CD14-positive monocyte (primary cell): ENCODE measurements at regions not wholly inside any gene's neighbourhood (a gene's known extent, or its start where the extent isn't known, plus 50 kb on each side); places are given as distances from the start of the nearest gene placed in this dataset.

Source experiments
- DNase-seq, 3 donors: peaks; one replicate each; pipeline ENCODE4 v3.0.0-alpha.2; 2011 to 2022
- H2AFZ ChIP-seq: 2 replicates; pipeline ENCODE4 v1.6.0; 2012; ENCODE audit warnings: mild to moderate bottlenecking, low read depth, low read length, inconsistent platforms; ENCODE audit not compliant: insufficient read depth, poor library complexity, severe bottlenecking
- H3K27ac ChIP-seq, 2 donors: 1 replicate in 1 of 2; 2 replicates in 1 of 2; pipeline ENCODE4 v1.5.1; 2012 to 2013; ENCODE audit warnings: low read length in 2 of 2, control low read depth in 1 of 2, inconsistent platforms in 1 of 2, low read depth in 1 of 2, mild to moderate bottlenecking in 1 of 2
- H3K27me3 ChIP-seq, 2 donors: one replicate each; pipeline versions ENCODE4 v1.6.0 to v1.6.1; 2011 to 2013; ENCODE audit warnings: low read length in 2 of 2; ENCODE audit not compliant: control insufficient read depth in 2 of 2, insufficient read depth in 2 of 2
- H3K36me3 ChIP-seq, 2 donors: replicated peaks in 1 of 2; 1 replicate in 1 of 2; 2 replicates in 1 of 2; pipeline versions ENCODE4 v1.5.1 to v1.6.1; 2012 to 2013; ENCODE audit warnings: low read length in 2 of 2, control low read depth in 1 of 2, inconsistent platforms in 1 of 2, mild to moderate bottlenecking in 1 of 2; ENCODE audit not compliant: insufficient read depth in 2 of 2, control insufficient read depth in 1 of 2
- H3K4me1 ChIP-seq, 2 donors: 1 replicate in 1 of 2; 2 replicates in 1 of 2; pipeline versions ENCODE4 v1.5.1 to v1.6.1; 2012 to 2013; ENCODE audit warnings: low read length in 2 of 2, control low read depth in 1 of 2, inconsistent platforms in 1 of 2, mild to moderate bottlenecking in 1 of 2, moderate library complexity in 1 of 2; ENCODE audit not compliant: insufficient read depth in 2 of 2, control insufficient read depth in 1 of 2
- H3K4me2 ChIP-seq: replicated peaks from 2 replicates; pipeline ENCODE3; 2012; ENCODE audit warnings: low read length, moderate library complexity, mild to moderate bottlenecking; ENCODE audit not compliant: poor library complexity, severe bottlenecking; ENCODE audit errors: extremely low read depth
- H3K4me3 ChIP-seq, 3 experiments: fragments of 200-600 bp in 1 of 3; sonication (generic) in 1 of 3; replicated peaks in 1 of 3; 1 replicate in 2 of 3; 2 replicates in 1 of 3; pipeline ENCODE4 v1.5.1; 2011 to 2013; ENCODE audit warnings: low read length in 3 of 3, mild to moderate bottlenecking in 3 of 3, control low read depth in 2 of 3, low read depth in 2 of 3, inconsistent platforms in 1 of 3, moderate library complexity in 1 of 3
- H3K79me2 ChIP-seq: 2 replicates; pipeline ENCODE4 v1.6.0; 2012; ENCODE audit warnings: mild to moderate bottlenecking, control low read depth, inconsistent platforms, low read length, moderate library complexity; ENCODE audit not compliant: insufficient read depth
- H3K9ac ChIP-seq: 2 replicates; pipeline ENCODE4 v1.6.0; 2017; ENCODE audit warnings: low read length, mild to moderate bottlenecking; ENCODE audit not compliant: insufficient read depth, poor library complexity, severe bottlenecking
- H3K9me3 ChIP-seq, 2 donors: replicated peaks in 1 of 2; 1 replicate in 1 of 2; 2 replicates in 1 of 2; pipeline versions ENCODE4 v1.5.1 to v1.6.1; 2012 to 2013; ENCODE audit warnings: low read length in 2 of 2, control low read depth in 1 of 2; ENCODE audit not compliant: control insufficient read depth in 1 of 2, insufficient read depth in 1 of 2
- H4K20me1 ChIP-seq: 2 replicates; pipeline ENCODE4 v1.6.0; 2012; ENCODE audit warnings: mild to moderate bottlenecking, low read length, control low read depth, moderate library complexity; ENCODE audit not compliant: insufficient read depth
- H3K27ac Mint-ChIP-seq, 7 donors: one replicate each; pipeline ENCODE4 v1.8.0; 2020; ENCODE audit warnings: mild to moderate bottlenecking in 7 of 7, mixed read lengths in 7 of 7, moderate library complexity in 6 of 7, inconsistent platforms in 2 of 7
- H3K27me3 Mint-ChIP-seq, 3 donors: one replicate each; pipeline ENCODE4 v1.8.0; 2021 to 2022; ENCODE audit warnings: low read depth in 3 of 3, mild to moderate bottlenecking in 3 of 3, mixed read lengths in 3 of 3, moderate library complexity in 3 of 3, inconsistent platforms in 1 of 3
- H3K36me3 Mint-ChIP-seq, 2 donors: one replicate each; pipeline ENCODE4 v1.8.0; 2020; ENCODE audit warnings: mixed read lengths in 2 of 2, inconsistent platforms in 1 of 2, mild to moderate bottlenecking in 1 of 2
- H3K4me1 Mint-ChIP-seq: one replicate; pipeline ENCODE4 v1.8.0; 2020; ENCODE audit warnings: mild to moderate bottlenecking, mixed read lengths
- H3K4me3 Mint-ChIP-seq, 2 donors: one replicate each; pipeline ENCODE4 v1.8.0; 2020; ENCODE audit warnings: mild to moderate bottlenecking in 2 of 2, mixed read lengths in 2 of 2, moderate library complexity in 1 of 2
- H3K9me3 Mint-ChIP-seq, 7 donors: one replicate each; pipeline ENCODE4 v1.8.0; 2020 to 2022; ENCODE audit warnings: mixed read lengths in 7 of 7, mild to moderate bottlenecking in 6 of 7, moderate library complexity in 6 of 7, inconsistent platforms in 2 of 7
- WGBS: methylation state at CpG from one replicate; pipeline ENCODE4 v1.1.5; 2013; ENCODE audit warnings: missing lambda C conversion rate; ENCODE audit not compliant: insufficient coverage; 5-methylcytosine and 5-hydroxymethylcytosine counted together
- intact Hi-C, 2 donors: fragments of 100-400 bp; cut with micrococcal nuclease; formaldehyde crosslinking; loops; one replicate each; pipeline versions ENCODE4 v1.15.0 to v1.15.1; 2023
- TF ChIP-seq, protein P1 (sequence below): fragments of 200-600 bp; IDR thresholded peaks from one replicate; pipeline ENCODE4 v1.8.0; 2022; ENCODE audit warnings: antibody characterized with exemption, mild to moderate bottlenecking

DNA sequence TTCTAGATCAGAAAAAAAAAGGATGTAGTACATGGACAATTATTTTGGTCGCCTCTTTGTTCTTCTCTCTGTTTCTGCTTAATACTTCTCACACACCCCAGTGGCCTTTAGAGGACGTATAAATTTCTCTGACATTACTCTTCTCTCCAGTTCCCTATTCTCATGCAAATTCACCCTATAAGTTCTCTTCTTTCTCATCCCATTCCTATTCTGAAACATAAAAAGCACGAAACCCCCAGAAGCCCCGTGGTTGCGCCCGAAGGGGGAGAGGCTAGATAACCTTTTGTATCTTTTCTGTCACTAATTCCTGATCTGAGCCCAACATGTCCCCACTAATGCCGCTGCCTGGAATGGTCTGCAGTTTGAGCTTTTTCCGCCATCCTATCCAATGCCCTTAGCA, 136.9 kb downstream of the SKIDA1 start:
- Histone ChIP-seq H3K27me3 (no peaks in the 10 kb centered on the region), H3K9ac (no peak overlapping the region), H3K4me2 (no peak overlapping the region), H3K36me3 (no peaks in the 10 kb centered on the region), H3K4me1 (no peaks in the 10 kb centered on the region), H4K20me1 (no peaks in the 10 kb centered on the region), H3K79me2 (no peaks in the 10 kb centered on the region), H2AFZ (no peak overlapping the region), H3K9me3 (no peaks in the 10 kb centered on the region), H3K4me3 (no peak overlapping the region), H3K27ac (no peak overlapping the region)
- no peak for DNase-seq
- peaks cover 3 to 12% (median 4%) of the 10 kb centered on the region in 7 donors for H3K9me3 Mint-ChIP-seq
- H3K36me3 Mint-ChIP-seq: no peaks in the 10 kb centered on the region
- no peaks in the 10 kb centered on the region for H3K4me1 Mint-ChIP-seq
- H3K27me3 Mint-ChIP-seq: peaks cover 2 to 6% (median 3%) of the 10 kb centered on the region in 3 donors
- intact Hi-C loops: no loop called here
- 80% methylated on average over 5 of the region's 8 CpGs for WGBS
- no peak overlapping the region for H3K4me3 Mint-ChIP-seq
- H3K27ac Mint-ChIP-seq: no peak overlapping the region
- TF ChIP-seq, protein P1, sequence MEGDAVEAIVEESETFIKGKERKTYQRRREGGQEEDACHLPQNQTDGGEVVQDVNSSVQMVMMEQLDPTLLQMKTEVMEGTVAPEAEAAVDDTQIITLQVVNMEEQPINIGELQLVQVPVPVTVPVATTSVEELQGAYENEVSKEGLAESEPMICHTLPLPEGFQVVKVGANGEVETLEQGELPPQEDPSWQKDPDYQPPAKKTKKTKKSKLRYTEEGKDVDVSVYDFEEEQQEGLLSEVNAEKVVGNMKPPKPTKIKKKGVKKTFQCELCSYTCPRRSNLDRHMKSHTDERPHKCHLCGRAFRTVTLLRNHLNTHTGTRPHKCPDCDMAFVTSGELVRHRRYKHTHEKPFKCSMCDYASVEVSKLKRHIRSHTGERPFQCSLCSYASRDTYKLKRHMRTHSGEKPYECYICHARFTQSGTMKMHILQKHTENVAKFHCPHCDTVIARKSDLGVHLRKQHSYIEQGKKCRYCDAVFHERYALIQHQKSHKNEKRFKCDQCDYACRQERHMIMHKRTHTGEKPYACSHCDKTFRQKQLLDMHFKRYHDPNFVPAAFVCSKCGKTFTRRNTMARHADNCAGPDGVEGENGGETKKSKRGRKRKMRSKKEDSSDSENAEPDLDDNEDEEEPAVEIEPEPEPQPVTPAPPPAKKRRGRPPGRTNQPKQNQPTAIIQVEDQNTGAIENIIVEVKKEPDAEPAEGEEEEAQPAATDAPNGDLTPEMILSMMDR: no peak

DNA sequence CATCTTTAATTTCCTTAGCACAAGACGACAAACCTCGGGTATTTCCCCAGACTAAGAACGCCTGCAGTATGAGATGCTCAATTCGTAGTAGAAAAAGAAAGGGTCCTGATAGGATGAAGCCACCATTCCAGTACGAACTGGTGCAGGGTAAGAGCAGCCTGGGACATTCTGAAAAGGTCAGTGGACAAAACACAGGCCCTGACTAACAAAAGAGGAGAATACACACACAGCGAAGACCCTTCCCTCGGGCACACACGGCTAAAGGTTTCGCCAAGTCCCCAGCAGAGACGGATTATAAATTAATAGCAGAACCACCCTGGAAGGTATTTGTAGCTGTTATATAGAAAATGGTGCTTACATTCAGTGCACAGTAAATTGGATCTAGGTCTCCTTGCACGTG, 137.6 kb downstream of the SKIDA1 start:
- intact Hi-C loops: no loop called here
- Mint-ChIP-seq H3K4me3 (no peak overlapping the region), H3K9me3 (peaks cover 0 to 8% (median 4%) of the 10 kb centered on the region in 7 donors)

More for the DNA sequence above, 137.6 kb downstream of the SKIDA1 start:
- 92% methylated on average over 3 of the region's 11 CpGs for WGBS
- no peaks in the 10 kb centered on the region for H3K9me3 ChIP-seq
- DNase-seq: no peak
- Mint-ChIP-seq H3K4me1 (no peaks in the 10 kb centered on the region), H3K27me3 (peaks cover 2 to 5% (median 3%) of the 10 kb centered on the region in 3 donors), H3K36me3 (no peaks in the 10 kb centered on the region), H3K27ac (no peak overlapping the region)
- no peaks in the 10 kb centered on the region for H4K20me1 ChIP-seq
- TF ChIP-seq, protein P1: no peak
- no peaks in the 10 kb centered on the region for H3K79me2 ChIP-seq
- H3K4me1 ChIP-seq: no peaks in the 10 kb centered on the region
- no peaks in the 10 kb centered on the region for H3K27me3 ChIP-seq
- no peaks in the 10 kb centered on the region for H3K36me3 ChIP-seq
- no peak overlapping the region for H3K4me3 ChIP-seq
- no peak overlapping the region for H3K27ac ChIP-seq
- no peak overlapping the region for H2AFZ ChIP-seq
- H3K4me2 ChIP-seq: no peak overlapping the region
- no peak overlapping the region for H3K9ac ChIP-seq
